Psoas muscle (tissue), 7 donors: ENCODE measurements at regions not wholly inside any gene's neighbourhood (a gene's known extent, or its start where the extent isn't known, plus 50 kb on each side); places are given as distances from the start of the nearest gene placed in this dataset.

ENCODE experiments used
- ATAC-seq, 4 donors: fragments of 200-7000 bp; cut with Tn5 transposase; one replicate each; pipeline ENCODE4 v1.9.1; 2020; ENCODE audit warnings: moderate library complexity in 3 of 4, mild to moderate bottlenecking in 2 of 4
- DNase-seq, 2 donors: peaks; one replicate each; pipeline ENCODE4 v3.0.0-alpha.2; 2020
- H3K27ac ChIP-seq: fragments of 200-600 bp; one replicate; pipeline ENCODE4 v1.8.0; 2022
- H3K27me3 ChIP-seq, 3 donors: fragments of 200-600 bp in 1 of 3; one replicate each; pipeline versions ENCODE4 v1.6.1 to v1.8.0; 2013 to 2022; ENCODE audit warnings: low read length in 2 of 3, mild to moderate bottlenecking in 2 of 3, moderate library complexity in 1 of 3; ENCODE audit not compliant: insufficient read depth in 3 of 3
- H3K36me3 ChIP-seq, 2 donors: fragments of 200-600 bp in 1 of 2; one replicate each; pipeline versions ENCODE4 v1.6.1 to v1.8.0; 2013 to 2022; ENCODE audit warnings: low read depth in 1 of 2, mild to moderate bottlenecking in 1 of 2, moderate library complexity in 1 of 2; ENCODE audit not compliant: insufficient read depth in 1 of 2
- H3K4me1 ChIP-seq: fragments of 200-600 bp; one replicate; pipeline ENCODE4 v1.8.0; 2022
- H3K4me3 ChIP-seq: fragments of 200-600 bp; one replicate; pipeline ENCODE4 v1.8.0; 2022; ENCODE audit warnings: mild to moderate bottlenecking
- H3K9me3 ChIP-seq: fragments of 200-600 bp; one replicate; pipeline ENCODE4 v1.8.0; 2022
- WGBS, 3 donors: extraction: QIAGEN DNeasy Blood & Tissue Kit; methylation state at CpG; one replicate each; pipeline versions ENCODE4 v1.1.6 to v1.1.7; 2013; 5-methylcytosine and 5-hydroxymethylcytosine counted together
- intact Hi-C, 2 donors: fragments of 100-400 bp; cut with DNase I; formaldehyde crosslinking; loops; one replicate each; pipeline versions ENCODE4 v1.11.0 to v1.14.2; 2022
- TF ChIP-seq, protein P1 (sequence below): fragments of 200-600 bp; IDR thresholded peaks from one replicate; pipeline ENCODE4 v1.8.0; 2022; ENCODE audit warnings: antibody characterized with exemption
- donor health status: healthy with polysubstance abuse.
- donor health status: DM: no; HTN: no; CAD: no; lungs with moderate emphysema.
- donor health status: Bipolar disorder and iron deficiency.
- donor health status: healthy.
- donor health status: DM: yes; HTN: yes; CAD: no.
- donor health status: DM: no; HTN: no; CAD: no.
- donor health status: DM: yes; HTN: yes; CAD: no.

DNA sequence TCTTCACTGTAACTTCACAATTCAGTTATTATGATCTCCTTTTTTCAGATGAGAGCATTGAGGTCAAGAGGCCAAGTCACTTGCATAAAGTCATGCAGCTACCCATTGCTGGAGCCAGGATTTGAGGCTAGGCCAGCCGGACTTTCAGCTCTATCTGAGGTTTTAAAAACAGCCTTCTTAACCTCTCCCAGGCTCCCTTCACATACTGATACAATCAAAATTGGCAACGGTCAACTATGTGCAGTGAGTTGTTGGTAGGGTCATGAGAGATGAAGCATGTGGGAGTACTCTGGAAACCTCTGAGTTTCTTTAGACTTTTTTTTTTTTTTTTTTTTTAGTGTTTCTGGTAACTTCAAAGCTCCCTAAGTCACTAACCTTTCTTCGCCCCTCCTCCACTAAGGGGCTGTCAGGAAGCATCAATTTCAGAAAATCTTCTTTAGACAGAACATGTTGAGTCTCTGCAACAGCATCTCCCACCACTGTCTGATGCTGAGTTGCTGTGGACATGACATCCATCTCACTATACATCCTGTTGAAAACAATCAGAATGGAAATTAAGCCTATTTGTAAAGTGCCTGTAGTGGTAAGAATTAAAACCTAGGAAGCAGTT, 201.8 kb downstream of the SIPA1L2 start:
- H3K27ac ChIP-seq: peak overlapping the region; percentile 58
- no peaks in the 10 kb centered on the region for H3K27me3 ChIP-seq
- DNase-seq (no peak), ATAC-seq (no peak)
- TF ChIP-seq, protein P1, sequence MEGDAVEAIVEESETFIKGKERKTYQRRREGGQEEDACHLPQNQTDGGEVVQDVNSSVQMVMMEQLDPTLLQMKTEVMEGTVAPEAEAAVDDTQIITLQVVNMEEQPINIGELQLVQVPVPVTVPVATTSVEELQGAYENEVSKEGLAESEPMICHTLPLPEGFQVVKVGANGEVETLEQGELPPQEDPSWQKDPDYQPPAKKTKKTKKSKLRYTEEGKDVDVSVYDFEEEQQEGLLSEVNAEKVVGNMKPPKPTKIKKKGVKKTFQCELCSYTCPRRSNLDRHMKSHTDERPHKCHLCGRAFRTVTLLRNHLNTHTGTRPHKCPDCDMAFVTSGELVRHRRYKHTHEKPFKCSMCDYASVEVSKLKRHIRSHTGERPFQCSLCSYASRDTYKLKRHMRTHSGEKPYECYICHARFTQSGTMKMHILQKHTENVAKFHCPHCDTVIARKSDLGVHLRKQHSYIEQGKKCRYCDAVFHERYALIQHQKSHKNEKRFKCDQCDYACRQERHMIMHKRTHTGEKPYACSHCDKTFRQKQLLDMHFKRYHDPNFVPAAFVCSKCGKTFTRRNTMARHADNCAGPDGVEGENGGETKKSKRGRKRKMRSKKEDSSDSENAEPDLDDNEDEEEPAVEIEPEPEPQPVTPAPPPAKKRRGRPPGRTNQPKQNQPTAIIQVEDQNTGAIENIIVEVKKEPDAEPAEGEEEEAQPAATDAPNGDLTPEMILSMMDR: no peak
- peaks cover 36% of the 10 kb centered on the region for H3K4me1 ChIP-seq
- peaks cover 0 to 38% of the 10 kb centered on the region in 2 donors for H3K36me3 ChIP-seq
- 51 to 82% (median 80%) methylated on average over 3 of the region's 3 CpGs for WGBS, 3 donors
- no peaks in the 10 kb centered on the region for H3K9me3 ChIP-seq
- no peak overlapping the region for H3K4me3 ChIP-seq
- intact Hi-C loops: loop anchor here in 1 of 2 donors (5.0 to 10.0 kb wide), 2 partner anchors 137 to 199 kb away; no protein-coding TSS in a partner anchor

DNA sequence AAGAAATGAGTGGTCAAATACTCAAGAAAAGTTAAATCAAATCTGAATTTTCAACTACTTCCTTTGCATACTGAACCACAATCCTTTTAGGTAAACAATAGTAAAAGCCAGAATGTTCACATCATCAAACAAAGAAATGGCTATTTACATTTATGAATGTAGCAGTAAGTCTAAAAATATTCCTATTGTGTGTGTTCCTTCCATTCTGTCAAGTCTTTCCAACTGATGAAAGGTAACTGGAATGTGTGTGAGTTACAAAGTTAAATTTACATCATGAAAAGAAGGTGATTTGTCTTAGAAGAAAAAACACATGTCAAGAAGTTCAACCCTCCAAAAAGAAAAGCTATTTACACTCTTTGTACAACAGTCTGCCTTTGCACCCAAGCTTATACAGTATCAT, 203.1 kb downstream of the SIPA1L2 start:
- intact Hi-C loops: loop anchor here in 1 of 2 donors (5.0 to 10.0 kb wide), 2 partner anchors 138 to 200 kb away; no protein-coding TSS in a partner anchor
- Histone ChIP-seq H3K4me1 (peaks cover 30% of the 10 kb centered on the region), H3K27ac (no peak overlapping the region)

DNA sequence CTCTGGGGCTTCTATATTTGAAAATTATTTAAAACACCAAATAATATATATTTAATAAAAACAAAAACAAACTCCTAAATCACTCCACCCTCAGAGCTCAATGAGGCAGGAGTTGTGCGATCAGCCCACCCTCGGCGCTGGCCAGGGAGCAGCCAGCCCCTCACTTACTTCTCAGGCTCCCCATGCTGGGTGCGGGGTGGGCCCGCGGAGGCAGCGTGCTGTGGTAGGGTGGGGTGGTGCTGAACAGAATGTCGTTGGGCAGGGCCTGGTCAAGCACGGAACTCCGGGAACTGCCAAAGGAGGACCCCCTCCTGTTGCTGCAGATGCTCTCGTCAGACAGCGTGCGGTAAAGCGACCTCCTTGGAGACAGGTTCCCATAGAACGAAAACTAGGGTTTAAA, 204.5 kb downstream of the SIPA1L2 start:
- H3K4me1 ChIP-seq: peaks cover 18% of the 10 kb centered on the region
- H3K9me3 ChIP-seq: no peaks in the 10 kb centered on the region
- intact Hi-C loops: loop anchor here in 1 of 2 donors (5.0 to 10.0 kb wide), 2 partner anchors 139 to 202 kb away; no protein-coding TSS in a partner anchor
- no peak overlapping the region for H3K4me3 ChIP-seq
- DNase-seq: no peak
- H3K27ac ChIP-seq: no peak overlapping the region
- TF ChIP-seq, protein P1: no peak
- H3K27me3 ChIP-seq: no peaks in the 10 kb centered on the region
- WGBS, 3 donors: 94 to 96% (median 95%) methylated on average over 15 of the region's 15 CpGs
- peaks cover 0 to 42% of the 10 kb centered on the region in 2 donors for H3K36me3 ChIP-seq
- ATAC-seq: no peak

More for the DNA sequence above, 203.1 kb downstream of the SIPA1L2 start:
- TF ChIP-seq, protein P1: no peak
- no peaks in the 10 kb centered on the region for H3K27me3 ChIP-seq
- peaks cover 0 to 42% of the 10 kb centered on the region in 2 donors for H3K36me3 ChIP-seq
- no peaks in the 10 kb centered on the region for H3K9me3 ChIP-seq
- H3K4me3 ChIP-seq: no peak overlapping the region
- DNase-seq (no peak), ATAC-seq (no peak)

DNA sequence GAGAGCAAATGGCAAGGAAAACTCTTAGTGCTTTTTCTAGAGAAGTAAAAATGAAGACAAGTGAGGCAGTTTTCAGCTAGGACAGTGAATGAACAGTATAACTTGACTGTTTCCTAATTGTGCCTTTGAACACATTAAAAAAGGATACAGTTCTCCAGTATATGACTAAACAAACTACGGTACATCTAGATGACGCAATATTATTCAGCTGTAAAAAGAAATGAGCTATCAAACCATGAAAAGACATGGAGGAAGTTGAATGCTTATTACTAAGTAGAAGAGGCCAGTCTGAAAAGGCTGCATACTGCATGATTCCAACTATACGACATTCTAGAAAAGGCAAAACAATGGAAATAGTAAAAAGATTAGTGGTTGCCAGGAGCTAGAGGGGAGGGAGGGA, 206.3 kb downstream of the SIPA1L2 start:
- H3K4me3 ChIP-seq: no peak overlapping the region
- H3K27me3 ChIP-seq: no peaks in the 10 kb centered on the region
- no peak for DNase-seq
- H3K36me3 ChIP-seq: peaks cover 0 to 47% of the 10 kb centered on the region in 2 donors
- no peaks in the 10 kb centered on the region for H3K9me3 ChIP-seq
- H3K27ac ChIP-seq: no peak overlapping the region
- WGBS, 3 donors: 74 to 97% (median 95%) methylated on average over 3 of the region's 3 CpGs
- TF ChIP-seq, protein P1: no peak
- ATAC-seq: no peak
- intact Hi-C loops: loop anchor here in 1 of 2 donors (10.0 kb wide), 1 partner anchor 141 kb away; no protein-coding TSS in a partner anchor
- peaks cover 3% of the 10 kb centered on the region for H3K4me1 ChIP-seq
